ENCODE measurements at regions not wholly inside any gene's neighbourhood (a gene's known extent, or its start where the extent isn't known, plus 50 kb on each side); places are given as distances from the start of the nearest gene placed in this dataset.

DNA sequence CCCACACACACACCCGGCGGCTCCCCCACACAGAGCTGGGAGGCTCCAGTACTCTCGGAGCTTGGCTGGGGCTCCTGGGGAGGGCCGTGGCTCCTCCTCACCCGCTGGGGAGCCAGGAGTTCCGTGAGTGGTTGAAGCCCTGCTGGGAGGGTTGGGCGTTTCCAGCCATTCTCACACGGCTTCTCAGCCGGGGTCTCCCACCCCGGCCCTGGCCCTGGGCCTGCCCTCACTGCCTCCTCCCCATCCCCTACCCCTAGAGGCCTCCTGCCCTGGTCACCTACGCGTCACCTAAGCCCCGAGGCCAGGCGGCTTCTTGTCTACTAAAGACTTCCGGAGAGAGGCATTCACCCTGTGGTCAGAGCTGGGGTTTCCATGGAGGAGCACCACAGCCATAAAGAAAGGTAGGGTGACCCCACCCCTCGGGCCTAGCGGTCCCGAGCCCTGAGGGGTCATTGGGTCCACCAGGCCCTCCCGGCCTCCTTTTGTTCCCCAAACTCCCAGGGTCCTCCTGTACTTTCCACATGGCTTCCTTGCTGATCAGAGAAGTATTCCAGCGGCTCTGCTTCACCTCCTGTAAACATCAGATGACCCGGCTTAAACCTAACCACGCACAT, 99.3 kb downstream of the TTLL2 start (continued):
- no peak for TF ChIP-seq SATB2 (CRISPR knock-in tag; IDR thresholded peaks at IDR 0.05)
- TF ChIP-seq ZNF143 (CRISPR knock-in tag; IDR thresholded peaks at IDR 0.05), result 0 out of 2 replicates have a peak, but pooled peaks have one; percentile 9
- peak; percentile 45; the same call in 1 of the 2 replicates for TF ChIP-seq FOXK1 (CRISPR knock-in tag; IDR thresholded peaks at IDR 0.05; ENCODE audit: borderline replicate concordance, low read depth)
- TF ChIP-seq ZFYVE20 (CRISPR knock-in tag; IDR thresholded peaks at IDR 0.05; ENCODE audit: borderline replicate concordance, low read depth), result no peak
- 0 out of 2 replicates have a peak, but pooled peaks have one; percentile 76 for TF ChIP-seq NCOA1 (CRISPR knock-in tag; IDR thresholded peaks at IDR 0.05)
- TF ChIP-seq ZNF761 (CRISPR knock-in tag; conservative IDR thresholded peaks at IDR 0.05), result no peak
- TF ChIP-seq ATF1 (CRISPR knock-in tag; IDR thresholded peaks at IDR 0.05), result no peak
- no peak for TF ChIP-seq DNMT1 (CRISPR knock-in tag; IDR thresholded peaks at IDR 0.05)
- no peak for TF ChIP-seq ZFP82 (CRISPR knock-in tag; IDR thresholded peaks at IDR 0.05; ENCODE audit: borderline replicate concordance)
- TF ChIP-seq, protein P1, sequence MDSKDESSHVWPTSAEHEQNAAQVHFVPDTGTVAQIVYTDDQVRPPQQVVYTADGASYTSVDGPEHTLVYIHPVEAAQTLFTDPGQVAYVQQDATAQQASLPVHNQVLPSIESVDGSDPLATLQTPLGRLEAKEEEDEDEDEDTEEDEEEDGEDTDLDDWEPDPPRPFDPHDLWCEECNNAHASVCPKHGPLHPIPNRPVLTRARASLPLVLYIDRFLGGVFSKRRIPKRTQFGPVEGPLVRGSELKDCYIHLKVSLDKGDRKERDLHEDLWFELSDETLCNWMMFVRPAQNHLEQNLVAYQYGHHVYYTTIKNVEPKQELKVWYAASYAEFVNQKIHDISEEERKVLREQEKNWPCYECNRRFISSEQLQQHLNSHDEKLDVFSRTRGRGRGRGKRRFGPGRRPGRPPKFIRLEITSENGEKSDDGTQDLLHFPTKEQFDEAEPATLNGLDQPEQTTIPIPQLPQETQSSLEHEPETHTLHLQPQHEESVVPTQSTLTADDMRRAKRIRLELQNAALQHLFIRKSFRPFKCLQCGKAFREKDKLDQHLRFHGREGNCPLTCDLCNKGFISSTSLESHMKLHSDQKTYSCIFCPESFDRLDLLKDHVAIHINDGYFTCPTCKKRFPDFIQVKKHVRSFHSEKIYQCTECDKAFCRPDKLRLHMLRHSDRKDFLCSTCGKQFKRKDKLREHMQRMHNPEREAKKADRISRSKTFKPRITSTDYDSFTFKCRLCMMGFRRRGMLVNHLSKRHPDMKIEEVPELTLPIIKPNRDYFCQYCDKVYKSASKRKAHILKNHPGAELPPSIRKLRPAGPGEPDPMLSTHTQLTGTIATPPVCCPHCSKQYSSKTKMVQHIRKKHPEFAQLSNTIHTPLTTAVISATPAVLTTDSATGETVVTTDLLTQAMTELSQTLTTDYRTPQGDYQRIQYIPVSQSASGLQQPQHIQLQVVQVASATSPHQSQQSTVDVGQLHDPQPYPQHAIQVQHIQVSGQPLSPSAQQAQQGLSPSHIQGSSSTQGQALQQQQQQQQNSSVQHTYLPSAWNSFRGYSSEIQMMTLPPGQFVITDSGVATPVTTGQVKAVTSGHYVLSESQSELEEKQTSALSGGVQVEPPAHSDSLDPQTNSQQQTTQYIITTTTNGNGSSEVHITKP (CRISPR knock-in tag; IDR thresholded peaks at IDR 0.05; ENCODE audit: low read depth), result no peak
- TF ChIP-seq SMYD3 (CRISPR knock-in tag; IDR thresholded peaks at IDR 0.05), result 0 out of 2 replicates have a peak, but pooled peaks have one; percentile 64
- TF ChIP-seq, protein P2, sequence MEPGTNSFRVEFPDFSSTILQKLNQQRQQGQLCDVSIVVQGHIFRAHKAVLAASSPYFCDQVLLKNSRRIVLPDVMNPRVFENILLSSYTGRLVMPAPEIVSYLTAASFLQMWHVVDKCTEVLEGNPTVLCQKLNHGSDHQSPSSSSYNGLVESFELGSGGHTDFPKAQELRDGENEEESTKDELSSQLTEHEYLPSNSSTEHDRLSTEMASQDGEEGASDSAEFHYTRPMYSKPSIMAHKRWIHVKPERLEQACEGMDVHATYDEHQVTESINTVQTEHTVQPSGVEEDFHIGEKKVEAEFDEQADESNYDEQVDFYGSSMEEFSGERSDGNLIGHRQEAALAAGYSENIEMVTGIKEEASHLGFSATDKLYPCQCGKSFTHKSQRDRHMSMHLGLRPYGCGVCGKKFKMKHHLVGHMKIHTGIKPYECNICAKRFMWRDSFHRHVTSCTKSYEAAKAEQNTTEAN (CRISPR knock-in tag; conservative IDR thresholded peaks at IDR 0.05), result no peak
- no peak for TF ChIP-seq SYNCRIP (IDR thresholded peaks at IDR 0.05; ENCODE audit: insufficient read depth, low read depth, low read length)
